Skeletal muscle cell (primary cell): ENCODE measurements at regions not wholly inside any gene's neighbourhood (a gene's known extent, or its start where the extent isn't known, plus 50 kb on each side); places are given as distances from the start of the nearest gene placed in this dataset.

ENCODE experiments used
- DNase-seq: peaks from one replicate; pipeline ENCODE4 v3.0.0-alpha.2; 2010; ENCODE audit warnings: low read depth
- H3K4me3 ChIP-seq: 2 replicates; pipeline ENCODE4 v1.5.1; 2011; ENCODE audit warnings: low read depth, mild to moderate bottlenecking, control low read depth, low read length, moderate library complexity

- DNase-seq, result no peak
- no peak overlapping the region for H3K4me3 ChIP-seq
Observed at GRCh38 chr2:20132990-20133535, 81.6 kb upstream of the LAPTM4A start.

- no peak for DNase-seq
- H3K4me3 ChIP-seq, result no peak overlapping the region
Observed at GRCh38 chr2:20130821-20131645, 79.6 kb upstream of the LAPTM4A start.

GRCh38 chr2:20130160-20130560 is 78.7 kb upstream of the LAPTM4A start:
- H3K4me3 ChIP-seq, result no peak overlapping the region
- DNase-seq, result no peak

- no peak overlapping the region for H3K4me3 ChIP-seq
- no peak for DNase-seq
Observed at GRCh38 chr2:20129331-20130159, 78.1 kb upstream of the LAPTM4A start.

- H3K4me3 ChIP-seq, result no peak overlapping the region
- no peak for DNase-seq
Observed at GRCh38 chr2:20128506-20129330, 77.3 kb upstream of the LAPTM4A start.

GRCh38 chr2:20126469-20126868 is 75.0 kb upstream of the LAPTM4A start:
- no peak for DNase-seq
- no peak overlapping the region for H3K4me3 ChIP-seq

- no peak overlapping the region for H3K4me3 ChIP-seq
- DNase-seq, result no peak
Observed at GRCh38 chr2:20126040-20126439, 74.6 kb upstream of the LAPTM4A start.

GRCh38 chr2:20125616-20126015 is 74.2 kb upstream of the LAPTM4A start:
- H3K4me3 ChIP-seq, result no peak overlapping the region
- DNase-seq, result no peak

- DNase-seq, result no peak
Observed at GRCh38 chr2:20125164-20125563, 73.7 kb upstream of the LAPTM4A start.

GRCh38 chr2:20123871-20124594 is 72.6 kb upstream of the LAPTM4A start:
- H3K4me3 ChIP-seq, result no peak overlapping the region
- no peak for DNase-seq

More at GRCh38 chr2:20125164-20125563, 73.7 kb upstream of the LAPTM4A start:
- H3K4me3 ChIP-seq, result no peak overlapping the region

GRCh38 chr2:20122864-20123263 is 71.4 kb upstream of the LAPTM4A start:
- H3K4me3 ChIP-seq, result no peak overlapping the region
- DNase-seq, result no peak

- DNase-seq, result no peak
Observed at GRCh38 chr2:20120569-20121416, 69.4 kb upstream of the LAPTM4A start.

GRCh38 chr2:20118051-20118450 is 66.6 kb upstream of the LAPTM4A start:
- H3K4me3 ChIP-seq, result no peak overlapping the region
- DNase-seq, result no peak

More at GRCh38 chr2:20120569-20121416, 69.4 kb upstream of the LAPTM4A start:
- no peak overlapping the region for H3K4me3 ChIP-seq

- no peak overlapping the region for H3K4me3 ChIP-seq
- no peak for DNase-seq
Observed at GRCh38 chr2:20115902-20116301, 64.5 kb upstream of the LAPTM4A start.

GRCh38 chr2:20115374-20115773 is 63.9 kb upstream of the LAPTM4A start:
- no peak for DNase-seq
- no peak overlapping the region for H3K4me3 ChIP-seq

GRCh38 chr2:20113986-20114938 is 62.8 kb upstream of the LAPTM4A start:
- no peak overlapping the region for H3K4me3 ChIP-seq
- DNase-seq, result no peak
